Neural progenitor cell (in vitro differentiated cells): ENCODE measurements at regions not wholly inside any gene's neighbourhood (a gene's known extent, or its start where the extent isn't known, plus 50 kb on each side); places are given as distances from the start of the nearest gene placed in this dataset.
"Not testable (repeated sequence)": the region's sequence is repeated elsewhere in the genome, so short reads cannot be mapped to it uniquely, and the experiment has no call there.

Source experiments
- DNase-seq: peaks from one replicate; pipeline ENCODE4 v3.0.0-alpha.2; 2016; ENCODE audit warnings: low spot score
- H2AFZ ChIP-seq: fragments of 200-600 bp; sonication (generic); replicated peaks from 2 replicates; pipeline ENCODE4 v1.6.1; 2016; ENCODE audit warnings: antibody characterized with exemption
- H3F3A ChIP-seq: fragments of 200-600 bp; sonication (generic); 2 replicates; pipeline ENCODE4 v1.6.1; 2016; ENCODE audit warnings: antibody characterized with exemption, low read depth
- H3K27ac ChIP-seq: fragments of 200-600 bp; sonication (generic); 2 replicates; pipeline ENCODE4 v1.5.1; 2016; ENCODE audit warnings: mild to moderate bottlenecking
- H3K27me3 ChIP-seq: fragments of 200-600 bp; sonication (generic); 2 replicates; pipeline ENCODE4 v1.6.1; 2016; ENCODE audit warnings: mild to moderate bottlenecking, moderate library complexity
- H3K36me3 ChIP-seq: fragments of 200-600 bp; sonication (generic); 2 replicates; pipeline ENCODE4 v1.5.1; 2016
- H3K4me1 ChIP-seq: fragments of 200-600 bp; sonication (generic); 2 replicates; pipeline ENCODE4 v1.6.1; 2016; ENCODE audit warnings: mixed run types
- H3K4me2 ChIP-seq: fragments of 200-600 bp; sonication (generic); 2 replicates; pipeline ENCODE4 v1.6.1; 2016
- H3K4me3 ChIP-seq: fragments of 200-600 bp; sonication (generic); 2 replicates; pipeline ENCODE4 v1.5.1; 2016
- H3K79me2 ChIP-seq: fragments of 200-600 bp; sonication (generic); 2 replicates; pipeline ENCODE4 v1.6.1; 2016; ENCODE audit warnings: low read depth
- H3K9ac ChIP-seq: fragments of 200-600 bp; sonication (generic); 2 replicates; pipeline ENCODE4 v1.6.1; 2016
- H3K9me3 ChIP-seq: fragments of 200-600 bp; sonication (generic); 2 replicates; pipeline ENCODE4 v1.5.1; 2016; ENCODE audit warnings: low read depth
- H4K20me1 ChIP-seq: fragments of 200-600 bp; sonication (generic); 2 replicates; pipeline ENCODE4 v1.6.1; 2016; ENCODE audit warnings: low read depth
- H3K27ac Mint-ChIP-seq: 3 replicates; pipeline ENCODE4 v1.8.0; 2021; ENCODE audit warnings: mixed read lengths
- H3K27me3 Mint-ChIP-seq: 2 replicates; pipeline ENCODE4 v1.8.0; 2022; ENCODE audit warnings: low read depth, mild to moderate bottlenecking, inconsistent platforms, moderate library complexity, mixed read lengths; ENCODE audit not compliant: insufficient read depth
- H3K36me3 Mint-ChIP-seq: 3 replicates; pipeline ENCODE4 v1.8.0; 2021; ENCODE audit warnings: mixed read lengths
- H3K4me1 Mint-ChIP-seq: 3 replicates; pipeline ENCODE4 v1.8.0; 2021; ENCODE audit warnings: mixed read lengths
- H3K4me3 Mint-ChIP-seq: 3 replicates; pipeline ENCODE4 v1.8.0; 2021; ENCODE audit warnings: mild to moderate bottlenecking, moderate library complexity, mixed read lengths
- H3K9me3 Mint-ChIP-seq: 3 replicates; pipeline ENCODE4 v1.8.0; 2020; ENCODE audit warnings: mixed read lengths
- CTCF ChIP-seq: fragments of 200-600 bp; sonication (generic); IDR thresholded peaks from 2 replicates; pipeline ENCODE4 v1.5.1; 2017; ENCODE audit warnings: antibody characterized with exemption, mild to moderate bottlenecking
- EZH2 ChIP-seq: fragments of 200-600 bp; sonication (generic); IDR thresholded peaks from 2 replicates; pipeline ENCODE4 v1.6.1; 2017; ENCODE audit warnings: antibody characterized with exemption, mild to moderate bottlenecking, moderate library complexity
- EZH2phosphoT487 ChIP-seq: fragments of 200-600 bp; sonication (generic); IDR thresholded peaks from 2 replicates; pipeline ENCODE4 v1.6.1; 2017; ENCODE audit warnings: antibody characterized with exemption

- Mint-ChIP-seq H3K27ac (peak overlapping the region; percentile 7), H3K36me3 (peaks cover 2% of the 10 kb centered on the region), H3K4me1 (peaks cover 15% of the 10 kb centered on the region), H3K4me3 (no peak overlapping the region), H3K27me3 (peaks cover 3% of the 10 kb centered on the region), H3K9me3 (peaks cover under 1% of the 10 kb centered on the region)
- no peaks in the 10 kb centered on the region for H3K9me3 ChIP-seq
- peak overlapping the region; percentile 93 for H3K27ac ChIP-seq
- H4K20me1 ChIP-seq = no peaks in the 10 kb centered on the region
- no peaks in the 10 kb centered on the region for H3K36me3 ChIP-seq
- H3K4me1 ChIP-seq = peaks cover 33% of the 10 kb centered on the region
- DNase-seq = peak; percentile 77
- H3F3A ChIP-seq = peaks cover 24% of the 10 kb centered on the region
- TF ChIP-seq EZH2 = no peak
- TF ChIP-seq EZH2phosphoT487 = no peak
- TF ChIP-seq CTCF = no peak
- peak overlapping the region; percentile 2 for H3K4me3 ChIP-seq
- H2AFZ ChIP-seq = no peak overlapping the region
- H3K9ac ChIP-seq = no peak overlapping the region
- H3K79me2 ChIP-seq = no peaks in the 10 kb centered on the region
- H3K4me2 ChIP-seq = peak overlapping the region; percentile 53
- H3K27me3 ChIP-seq = no peaks in the 10 kb centered on the region
Measured at GRCh38 chr2:102892698-102893310, 131.0 kb downstream of the TMEM182 start.

- Histone ChIP-seq H3K79me2 (no peaks in the 10 kb centered on the region), H3K36me3 (no peaks in the 10 kb centered on the region), H3K9me3 (no peaks in the 10 kb centered on the region), H3K4me2 (no peak overlapping the region), H3K9ac (no peak overlapping the region), H4K20me1 (no peaks in the 10 kb centered on the region), H3K4me3 (no peak overlapping the region), H3K4me1 (peaks cover 33% of the 10 kb centered on the region), H3F3A (peaks cover 24% of the 10 kb centered on the region), H3K27me3 (no peaks in the 10 kb centered on the region), H2AFZ (no peak overlapping the region), H3K27ac (peak overlapping the region; percentile 93)
- Mint-ChIP-seq H3K27me3 (peaks cover 3% of the 10 kb centered on the region), H3K36me3 (peaks cover 2% of the 10 kb centered on the region), H3K4me1 (peaks cover 15% of the 10 kb centered on the region), H3K27ac (no peak overlapping the region), H3K4me3 (no peak overlapping the region), H3K9me3 (peaks cover 9% of the 10 kb centered on the region)
- peak; percentile 21 for DNase-seq
- TF ChIP-seq EZH2 (no peak), EZH2phosphoT487 (no peak), CTCF (no peak)
Measured at GRCh38 chr2:102893870-102894269, 132.0 kb downstream of the TMEM182 start.

GRCh38 chr2:102895376-102895775 lies 133.5 kb downstream of the TMEM182 start:
- Histone ChIP-seq H2AFZ (no peak overlapping the region), H4K20me1 (no peaks in the 10 kb centered on the region), H3K4me3 (no peak overlapping the region), H3K27ac (no peak overlapping the region), H3F3A (peaks cover 24% of the 10 kb centered on the region), H3K9me3 (no peaks in the 10 kb centered on the region), H3K4me1 (peaks cover 33% of the 10 kb centered on the region), H3K9ac (no peak overlapping the region), H3K79me2 (no peaks in the 10 kb centered on the region), H3K27me3 (no peaks in the 10 kb centered on the region), H3K36me3 (no peaks in the 10 kb centered on the region), H3K4me2 (no peak overlapping the region)
- no peak overlapping the region for H3K27ac Mint-ChIP-seq
- H3K36me3 Mint-ChIP-seq = peaks cover 2% of the 10 kb centered on the region
- no peak overlapping the region for H3K4me3 Mint-ChIP-seq
- H3K4me1 Mint-ChIP-seq = peaks cover 18% of the 10 kb centered on the region
- peaks cover 3% of the 10 kb centered on the region for H3K27me3 Mint-ChIP-seq
- H3K9me3 Mint-ChIP-seq = peaks cover 9% of the 10 kb centered on the region
- TF ChIP-seq CTCF (no peak), EZH2 (no peak), EZH2phosphoT487 (no peak)
- DNase-seq = no peak

GRCh38 chr2:102909240-102909639 lies 147.4 kb downstream of the TMEM182 start:
- not testable (repeated sequence) for H3K4me2 ChIP-seq, H2AFZ ChIP-seq, H3K27me3 ChIP-seq, H3K27me3 Mint-ChIP-seq, H3K79me2 ChIP-seq, H3K4me1 ChIP-seq, H3K36me3 Mint-ChIP-seq, H3K9ac ChIP-seq, H3K9me3 ChIP-seq, H3K36me3 ChIP-seq, H3K4me3 ChIP-seq, H4K20me1 ChIP-seq, H3K4me1 Mint-ChIP-seq, DNase-seq, H3F3A ChIP-seq, H3K4me3 Mint-ChIP-seq, H3K27ac ChIP-seq, H3K27ac Mint-ChIP-seq
- H3K9me3 Mint-ChIP-seq = peaks cover 12% of the 10 kb centered on the region
